K562 (cell line): ENCODE measurements at regions not wholly inside any gene's neighbourhood (a gene's known extent, or its start where the extent isn't known, plus 50 kb on each side); places are given as distances from the start of the nearest gene placed in this dataset.
A peak's percentile ranks its signal among the peaks of the same experiment; 100 is the strongest.

Source experiments
- ARID4B ChIP-seq: sonication (generic); formaldehyde crosslinking; IDR thresholded peaks from 2 replicates; pipeline ENCODE4 v1.8.0; 2022; ENCODE audit warnings: mild to moderate bottlenecking, missing genetic modification reagents
- FOXK2 ChIP-seq, 2 experiments: fragments of 450-650 bp; IDR thresholded peaks in 1 of 2; conservative IDR thresholded peaks in 1 of 2; 2 replicates each; pipeline ENCODE4 v1.6.1; 2016; ENCODE audit warnings: low read depth in 2 of 2, mild to moderate bottlenecking in 1 of 2
- FUS ChIP-seq: fragments of 200-400 bp; formaldehyde crosslinking; optimal IDR thresholded peaks from 2 replicates; pipeline ENCODE3; 2017; ENCODE audit warnings: low read depth, low read length
- KLF16 ChIP-seq: IDR thresholded peaks from 2 replicates; pipeline ENCODE4 v1.6.1; 2016; ENCODE audit warnings: antibody characterized with exemption
- MTA1 ChIP-seq: fragments of 450-650 bp; IDR thresholded peaks from 2 replicates; pipeline ENCODE4 v1.6.1; 2017; ENCODE audit warnings: borderline replicate concordance
- NFRKB ChIP-seq: fragments of 450-650 bp; IDR thresholded peaks from 2 replicates; pipeline ENCODE4 v1.6.1; 2016; ENCODE audit warnings: low read depth
- PHF8 ChIP-seq: fragments of 200-600 bp; sonication (generic); IDR thresholded peaks from 2 replicates; pipeline ENCODE4 v1.6.1; 2012; ENCODE audit warnings: mixed run types, mild to moderate bottlenecking, inconsistent platforms, low read length, moderate library complexity, borderline replicate concordance
- POLR2A ChIP-seq: fragments of 450-650 bp; conservative IDR thresholded peaks from 2 replicates; pipeline ENCODE4 v1.6.1; 2016
- POLR2G ChIP-seq: fragments of 200-400 bp; formaldehyde crosslinking; IDR thresholded peaks from 2 replicates; pipeline ENCODE4 v1.6.1; 2017; ENCODE audit warnings: low read depth, mild to moderate bottlenecking, antibody characterized with exemption, low read length, moderate library complexity
- RBM17 ChIP-seq: fragments of 200-400 bp; formaldehyde crosslinking; IDR thresholded peaks from 2 replicates; pipeline ENCODE4 v1.6.1; 2017; ENCODE audit warnings: low read depth, mild to moderate bottlenecking, low read length, borderline replicate concordance
- ZHX1 ChIP-seq: fragments of 150-350 bp; conservative IDR thresholded peaks from 2 replicates; pipeline ENCODE4 v1.6.1; 2014; ENCODE audit warnings: low read length
- ZNF134 ChIP-seq: fragments of 250-450 bp; sonication (Bioruptor Pico); conservative IDR thresholded peaks from 2 replicates; pipeline ENCODE4 v1.4.0; 2020
- ZNF609 ChIP-seq: sonication (generic); formaldehyde crosslinking; IDR thresholded peaks from 2 replicates; pipeline ENCODE4 v1.8.1; 2023; ENCODE audit warnings: missing genetic modification reagents, mild to moderate bottlenecking, borderline replicate concordance
- TF ChIP-seq, protein P1 (sequence below): fragments of 450-650 bp; conservative IDR thresholded peaks from 2 replicates; pipeline ENCODE4 v1.6.1; 2016; ENCODE audit warnings: missing genetic modification characterization, low read depth, mild to moderate bottlenecking, control low read depth, missing compliant biosample characterization

GRCh38 chr20:53738945-53739798 lies 145.5 kb upstream of the ZNF217 start (continued):
- TF ChIP-seq ARID4B (CRISPR knock-in tag), result no peak
- no peak for TF ChIP-seq ZNF609 (CRISPR knock-in tag)
- TF ChIP-seq NFRKB, result no peak
- no peak for TF ChIP-seq MTA1
- no peak for TF ChIP-seq ZNF134
- TF ChIP-seq ZHX1, result no peak
- no peak for TF ChIP-seq POLR2G
- no peak for TF ChIP-seq POLR2A
- no peak for TF ChIP-seq FOXK2 (conservative IDR thresholded peaks at IDR 0.05 in 1 of 2, IDR thresholded peaks at IDR 0.05 in 1 of 2; ENCODE audit: low read depth in 2 of 2)
- peak; percentile 5; the same call in 1 of the 2 replicates for TF ChIP-seq KLF16
- TF ChIP-seq RBM17, result no peak
- TF ChIP-seq FUS, result no peak
- no peak for TF ChIP-seq PHF8
- TF ChIP-seq, protein P1, sequence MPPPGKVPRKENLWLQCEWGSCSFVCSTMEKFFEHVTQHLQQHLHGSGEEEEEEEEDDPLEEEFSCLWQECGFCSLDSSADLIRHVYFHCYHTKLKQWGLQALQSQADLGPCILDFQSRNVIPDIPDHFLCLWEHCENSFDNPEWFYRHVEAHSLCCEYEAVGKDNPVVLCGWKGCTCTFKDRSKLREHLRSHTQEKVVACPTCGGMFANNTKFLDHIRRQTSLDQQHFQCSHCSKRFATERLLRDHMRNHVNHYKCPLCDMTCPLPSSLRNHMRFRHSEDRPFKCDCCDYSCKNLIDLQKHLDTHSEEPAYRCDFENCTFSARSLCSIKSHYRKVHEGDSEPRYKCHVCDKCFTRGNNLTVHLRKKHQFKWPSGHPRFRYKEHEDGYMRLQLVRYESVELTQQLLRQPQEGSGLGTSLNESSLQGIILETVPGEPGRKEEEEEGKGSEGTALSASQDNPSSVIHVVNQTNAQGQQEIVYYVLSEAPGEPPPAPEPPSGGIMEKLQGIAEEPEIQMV, result no peak
